Hematopoietic multipotent progenitor cell treated with erythropoietin and hydrocortisone succinate and interleukin-3 and kit ligand, for 4 days (in vitro differentiated cells): ENCODE measurements at regions not wholly inside any gene's neighbourhood (a gene's known extent, or its start where the extent isn't known, plus 50 kb on each side); places are given as distances from the start of the nearest gene placed in this dataset.
A peak's percentile ranks its signal among the peaks of the same experiment; 100 is the strongest.
"Not testable (repeated sequence)": the region's sequence is repeated elsewhere in the genome, so short reads cannot be mapped to it uniquely, and the experiment has no call there.

Source experiments
- DNase-seq: peaks from one replicate; pipeline ENCODE4 v3.0.0-alpha.2; 2015

- no peak for DNase-seq
Measured at GRCh38 chr11:95432714-95433503, 201.9 kb upstream of the SESN3 start.

GRCh38 chr11:95429376-95429907, 198.4 kb upstream of the SESN3 start:
- no peak for DNase-seq

DNA sequence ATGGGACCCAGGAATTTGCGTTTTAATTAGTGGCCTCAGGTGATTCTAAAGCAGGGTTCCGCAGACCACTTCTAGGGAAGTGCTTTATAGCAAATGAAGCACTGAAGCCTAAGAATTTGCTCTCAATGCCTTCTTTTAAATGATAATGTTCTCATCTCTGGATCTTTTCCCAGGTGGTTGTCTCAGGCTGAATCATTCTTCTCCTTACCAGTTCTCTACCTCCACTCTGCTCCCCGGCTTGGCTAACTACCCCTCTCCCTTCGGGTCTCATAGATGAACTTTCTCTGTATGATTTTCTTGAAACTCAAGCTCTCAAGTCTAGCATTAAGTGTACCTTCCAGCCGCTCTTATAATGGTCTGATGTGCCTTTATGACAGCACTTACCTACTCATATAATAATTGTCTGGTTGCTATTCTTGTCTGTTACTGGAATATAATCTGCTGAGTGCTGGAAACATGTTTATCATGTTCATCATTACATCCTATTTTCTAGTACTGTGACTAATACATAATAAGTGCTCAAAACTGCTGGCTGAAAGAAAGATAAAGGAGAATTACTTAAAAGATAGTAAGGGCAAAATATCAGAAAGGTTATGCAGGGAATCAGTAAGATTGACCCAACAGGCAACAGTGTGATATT, 195.9 kb upstream of the SESN3 start:
- no peak for DNase-seq

- DNase-seq, result no peak
Measured at GRCh38 chr11:95419915-95420314, 188.9 kb upstream of the SESN3 start.

DNA sequence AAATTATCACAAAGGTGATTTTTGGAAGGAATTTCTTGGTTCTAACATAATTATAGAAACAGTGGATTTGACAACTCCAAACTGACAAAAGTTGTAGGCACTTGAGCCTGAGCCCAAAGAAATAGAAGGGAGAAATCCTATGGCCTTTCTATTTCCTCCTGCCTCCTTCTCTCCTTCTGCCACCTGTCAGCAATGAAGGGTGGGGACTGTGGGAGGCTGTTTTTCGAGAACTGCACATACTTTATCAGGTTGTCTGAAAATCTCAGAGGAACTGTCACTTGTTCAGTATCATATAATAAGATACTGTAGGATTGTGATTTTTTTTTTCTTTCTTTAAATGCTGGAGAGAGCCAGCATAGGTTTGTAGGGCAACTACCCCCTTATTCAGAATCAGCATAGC, 187.9 kb upstream of the SESN3 start:
- DNase-seq, result no peak

DNA sequence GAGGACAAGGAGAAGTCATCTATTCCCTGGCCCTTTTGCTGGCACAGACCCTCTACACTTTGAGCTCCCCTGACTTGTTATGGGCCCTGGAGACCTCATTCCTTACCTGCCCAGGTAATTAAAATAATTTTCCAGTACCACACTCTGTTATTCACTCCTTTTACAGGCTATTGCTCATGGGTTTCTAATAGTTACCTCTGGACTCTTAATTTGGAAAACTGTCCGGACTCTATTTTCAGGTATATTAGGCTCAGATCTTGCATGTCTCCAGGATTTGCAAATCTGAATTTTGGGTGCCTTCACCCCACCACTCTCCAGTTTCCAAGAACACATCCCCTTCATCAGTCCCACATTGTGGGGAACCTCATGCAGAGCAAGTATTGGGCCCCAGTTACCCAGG, 186.8 kb upstream of the SESN3 start:
- no peak for DNase-seq

GRCh38 chr11:95415837-95416304, 184.9 kb upstream of the SESN3 start:
- DNase-seq, result peak; percentile 62

DNA sequence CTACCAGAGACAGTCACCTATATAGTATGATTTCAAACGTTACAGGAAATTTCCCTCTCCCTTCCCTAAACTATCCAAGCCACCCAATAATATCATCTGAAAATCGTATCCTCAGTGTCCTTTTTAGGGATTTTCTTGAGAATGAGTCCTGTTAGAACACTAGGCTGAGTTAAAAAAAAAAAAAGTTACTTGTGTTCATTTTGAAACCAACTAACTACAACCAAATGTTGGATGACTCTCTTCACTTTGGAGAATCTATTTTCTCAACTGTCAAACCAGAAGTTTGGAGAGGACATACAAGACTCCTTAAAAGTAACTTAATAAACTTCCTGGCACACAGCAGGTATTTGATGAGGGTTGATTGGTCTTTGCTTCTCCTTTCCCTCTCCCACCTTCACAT, 183.2 kb upstream of the SESN3 start:
- no peak for DNase-seq

GRCh38 chr11:95413761-95414160, 182.8 kb upstream of the SESN3 start:
- DNase-seq, result no peak

GRCh38 chr11:95413021-95413420, 182.0 kb upstream of the SESN3 start:
- DNase-seq, result no peak

DNA sequence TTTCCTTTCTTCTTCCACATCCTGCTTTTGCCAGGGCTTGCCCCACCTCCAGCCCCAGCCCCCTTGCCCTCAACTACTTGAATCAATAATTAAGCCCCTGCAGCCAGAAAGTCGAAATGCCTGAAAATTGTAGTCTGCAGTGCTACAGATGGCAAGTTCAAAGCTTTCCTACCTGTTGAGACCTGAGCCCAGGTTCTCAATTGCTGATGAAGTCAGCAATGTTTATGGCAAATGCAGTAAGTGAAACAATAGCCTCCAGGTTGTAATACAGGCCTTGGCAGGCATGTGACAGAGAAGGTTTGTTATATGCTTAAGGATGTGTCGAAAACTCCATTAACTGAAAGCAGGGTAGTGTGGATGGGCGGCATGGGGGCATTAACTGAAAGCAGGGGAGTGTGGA, 181.1 kb upstream of the SESN3 start:
- no peak for DNase-seq

- not testable (repeated sequence) for DNase-seq
Measured at GRCh38 chr11:95410707-95411106, 179.7 kb upstream of the SESN3 start.

DNA sequence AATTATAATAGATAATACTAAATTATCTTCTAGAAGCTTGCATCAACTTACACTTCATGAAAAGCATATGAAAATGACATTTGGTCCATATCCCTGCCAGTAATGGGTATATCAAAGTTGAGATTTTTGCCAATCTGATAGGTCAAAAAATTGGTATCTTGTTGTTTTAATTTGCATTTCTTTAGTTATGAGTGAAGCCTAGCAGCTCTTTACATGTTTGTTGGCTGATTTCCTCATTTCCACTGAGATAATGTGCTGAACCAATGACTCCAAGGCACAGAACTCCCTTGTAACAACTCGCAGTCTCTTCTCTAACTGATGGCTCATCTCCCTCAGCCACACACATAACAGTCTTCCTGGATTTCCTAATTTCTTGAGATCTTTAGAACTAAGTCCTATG, 175.3 kb upstream of the SESN3 start:
- no peak for DNase-seq

- DNase-seq, result no peak
Measured at GRCh38 chr11:95404370-95404769, 173.4 kb upstream of the SESN3 start.

DNA sequence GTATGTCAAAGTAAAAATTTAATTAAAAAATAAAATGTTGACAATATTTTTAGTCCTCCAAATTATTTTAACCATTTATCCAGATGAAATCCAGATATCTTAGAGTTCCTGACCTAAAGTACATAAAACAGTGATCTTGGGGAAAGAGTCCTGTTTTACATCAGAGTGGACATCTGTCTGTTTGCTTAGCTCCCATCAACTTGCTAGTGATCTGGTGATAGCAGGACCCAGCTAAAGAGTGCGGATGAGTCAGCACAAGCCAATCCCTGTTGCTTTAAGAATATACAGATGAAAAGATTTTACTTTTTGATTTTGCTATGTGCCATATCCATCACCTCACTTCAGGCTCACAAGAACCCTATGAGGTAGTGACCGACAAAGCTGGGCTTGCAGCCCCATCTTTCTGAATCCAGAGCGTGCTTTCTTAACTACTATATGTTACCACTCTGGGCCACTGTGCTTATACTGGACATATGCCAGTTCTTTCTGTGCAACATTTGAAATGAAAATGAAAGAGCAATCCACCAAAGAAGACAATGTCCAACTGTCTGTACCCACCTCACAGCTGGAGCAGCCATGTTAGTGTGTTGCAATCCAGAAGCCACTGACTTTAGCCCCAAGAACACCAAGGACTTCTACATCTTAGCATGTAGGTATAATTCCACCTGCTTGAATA, 167.6 kb upstream of the SESN3 start:
- peak; percentile 48 for DNase-seq

GRCh38 chr11:95392644-95393043, 161.6 kb upstream of the SESN3 start:
- DNase-seq, result no peak

GRCh38 chr11:95389427-95389826, 158.4 kb upstream of the SESN3 start:
- no peak for DNase-seq

GRCh38 chr11:95388086-95388485, 157.1 kb upstream of the SESN3 start:
- no peak for DNase-seq

DNA sequence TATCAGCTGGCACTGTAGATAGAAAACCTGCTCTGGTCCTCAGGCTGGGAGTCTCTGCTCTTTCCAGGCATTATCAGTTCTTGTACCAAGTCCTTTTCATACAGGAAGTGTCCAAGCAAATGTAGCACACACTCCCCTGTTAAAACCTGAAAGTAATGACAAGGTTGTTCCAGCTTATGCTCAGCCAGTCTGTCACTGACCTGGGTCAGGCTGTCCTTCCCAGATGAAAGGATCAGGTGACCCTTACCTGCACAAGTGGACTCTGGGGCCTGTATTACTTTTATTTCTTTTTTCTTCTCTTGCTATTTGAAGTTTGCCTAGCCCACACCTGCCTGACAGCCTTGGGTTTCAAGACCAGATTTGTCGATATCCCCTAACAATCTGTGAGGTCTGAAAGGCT, 156.3 kb upstream of the SESN3 start:
- DNase-seq, result no peak

DNA sequence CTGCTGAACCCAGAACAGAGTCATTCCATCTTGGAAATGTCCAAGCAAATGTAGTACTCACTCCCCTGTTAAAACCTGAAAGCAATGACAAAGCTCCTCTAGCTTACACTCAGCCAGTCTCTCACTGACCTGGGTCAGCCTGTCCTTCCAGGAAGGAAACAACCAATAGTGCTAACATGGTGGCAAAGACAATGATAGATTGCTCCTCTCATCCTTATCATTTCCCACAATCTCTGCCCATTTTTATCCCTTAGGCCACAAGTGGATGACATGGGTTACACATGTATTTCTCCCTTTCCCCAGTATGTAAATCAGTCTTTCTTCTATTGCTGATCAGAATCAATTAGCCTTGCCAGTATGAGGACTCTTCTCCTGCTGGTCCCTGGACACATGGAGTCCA, 154.6 kb upstream of the SESN3 start:
- DNase-seq, result no peak

GRCh38 chr11:95379479-95379878, 148.5 kb upstream of the SESN3 start:
- DNase-seq, result no peak

- DNase-seq, result no peak
Measured at GRCh38 chr11:95378789-95379188, 147.8 kb upstream of the SESN3 start.

- no peak for DNase-seq
Measured at GRCh38 chr11:95378111-95378510, 147.1 kb upstream of the SESN3 start.

DNA sequence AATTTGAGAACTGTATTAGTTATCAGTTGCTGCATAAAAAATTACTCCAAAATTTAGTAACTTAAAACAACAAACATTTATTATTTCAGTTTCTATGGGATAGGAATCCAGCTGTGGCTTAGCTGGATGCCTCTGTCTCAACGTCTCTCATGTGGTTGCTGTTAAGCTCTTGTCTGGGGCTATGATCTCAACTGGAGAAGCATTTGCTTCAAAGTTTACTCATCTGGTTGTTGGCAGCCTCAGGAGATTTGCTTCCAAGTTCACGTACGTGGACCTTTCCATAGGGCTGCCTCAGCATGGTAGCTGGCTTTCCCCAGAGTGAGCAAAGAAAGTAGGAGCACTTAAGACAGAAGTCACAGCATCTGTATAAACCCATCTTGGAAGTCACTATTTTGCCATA, 144.9 kb upstream of the SESN3 start:
- DNase-seq, result no peak
